ENCODE measurements at regions not wholly inside any gene's neighbourhood (a gene's known extent, or its start where the extent isn't known, plus 50 kb on each side); places are given as distances from the start of the nearest gene placed in this dataset.
A peak's percentile ranks its signal among the peaks of the same experiment; 100 is the strongest.

DNA sequence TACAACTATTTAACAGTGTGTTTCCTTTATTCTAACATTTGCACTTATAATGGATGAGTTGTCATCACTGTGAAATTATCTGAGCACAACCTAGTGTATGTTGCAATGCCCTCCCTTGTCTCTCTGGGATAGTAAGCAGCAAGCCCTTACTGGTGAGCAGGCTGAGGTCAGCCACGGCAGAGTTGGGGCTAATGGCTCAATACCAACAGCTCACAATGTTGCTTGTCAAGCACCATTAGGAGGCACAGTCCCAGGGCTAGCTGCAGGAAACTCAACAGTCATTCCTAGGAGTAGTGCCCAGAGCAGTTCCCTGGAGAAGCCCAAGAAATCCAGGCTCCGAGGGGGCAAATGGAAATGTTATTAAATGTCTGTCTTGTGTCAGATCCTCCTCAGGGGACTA, 858.4 kb downstream of the GRID1 start:
- H3K9me3 Mint-ChIP-seq = peaks cover 13% of the 10 kb centered on the region
- H3K27me3 Mint-ChIP-seq (ENCODE audit: low read depth) = peaks cover 3% of the 10 kb centered on the region

DNA sequence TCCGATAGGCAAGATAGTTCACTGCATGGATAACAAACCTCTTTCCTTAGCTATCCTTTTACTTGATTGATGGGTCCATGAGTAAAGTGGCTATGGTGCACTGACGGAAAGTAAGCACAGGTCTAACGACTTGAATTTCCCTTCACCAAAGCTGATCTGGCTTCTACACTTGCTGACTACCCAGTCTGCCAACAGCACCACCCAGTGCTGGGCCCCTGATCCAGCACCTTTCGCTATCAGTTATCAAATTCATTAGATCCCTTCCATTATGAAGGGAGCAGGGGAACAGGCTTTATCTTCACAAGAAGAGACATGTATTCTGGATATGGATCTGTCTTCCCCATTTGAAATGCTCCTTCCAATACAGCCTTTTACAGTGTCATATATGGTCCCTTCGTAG, 855.9 kb downstream of the GRID1 start:
- Mint-ChIP-seq H3K27ac (no peak overlapping the region), H3K9me3 (peaks cover 2% of the 10 kb centered on the region), H3K36me3 (ENCODE audit: low read depth) (no peaks in the 10 kb centered on the region), H3K4me1 (no peaks in the 10 kb centered on the region), H3K4me3 (no peak overlapping the region), H3K27me3 (ENCODE audit: low read depth) (peaks cover 6% of the 10 kb centered on the region)
- TF ChIP-seq, protein P1, sequence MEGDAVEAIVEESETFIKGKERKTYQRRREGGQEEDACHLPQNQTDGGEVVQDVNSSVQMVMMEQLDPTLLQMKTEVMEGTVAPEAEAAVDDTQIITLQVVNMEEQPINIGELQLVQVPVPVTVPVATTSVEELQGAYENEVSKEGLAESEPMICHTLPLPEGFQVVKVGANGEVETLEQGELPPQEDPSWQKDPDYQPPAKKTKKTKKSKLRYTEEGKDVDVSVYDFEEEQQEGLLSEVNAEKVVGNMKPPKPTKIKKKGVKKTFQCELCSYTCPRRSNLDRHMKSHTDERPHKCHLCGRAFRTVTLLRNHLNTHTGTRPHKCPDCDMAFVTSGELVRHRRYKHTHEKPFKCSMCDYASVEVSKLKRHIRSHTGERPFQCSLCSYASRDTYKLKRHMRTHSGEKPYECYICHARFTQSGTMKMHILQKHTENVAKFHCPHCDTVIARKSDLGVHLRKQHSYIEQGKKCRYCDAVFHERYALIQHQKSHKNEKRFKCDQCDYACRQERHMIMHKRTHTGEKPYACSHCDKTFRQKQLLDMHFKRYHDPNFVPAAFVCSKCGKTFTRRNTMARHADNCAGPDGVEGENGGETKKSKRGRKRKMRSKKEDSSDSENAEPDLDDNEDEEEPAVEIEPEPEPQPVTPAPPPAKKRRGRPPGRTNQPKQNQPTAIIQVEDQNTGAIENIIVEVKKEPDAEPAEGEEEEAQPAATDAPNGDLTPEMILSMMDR (IDR thresholded peaks at IDR 0.05; ENCODE audit: unreplicated experiment in 3 of 3) = no peak

More for the DNA sequence above, 858.4 kb downstream of the GRID1 start:
- H3K4me3 Mint-ChIP-seq = no peak overlapping the region
- H3K36me3 Mint-ChIP-seq (ENCODE audit: low read depth) = no peaks in the 10 kb centered on the region
- H3K27ac Mint-ChIP-seq = no peak overlapping the region
- no peaks in the 10 kb centered on the region for H3K4me1 Mint-ChIP-seq
- TF ChIP-seq, protein P1 (IDR thresholded peaks at IDR 0.05; ENCODE audit: unreplicated experiment in 3 of 3) = no peak

DNA sequence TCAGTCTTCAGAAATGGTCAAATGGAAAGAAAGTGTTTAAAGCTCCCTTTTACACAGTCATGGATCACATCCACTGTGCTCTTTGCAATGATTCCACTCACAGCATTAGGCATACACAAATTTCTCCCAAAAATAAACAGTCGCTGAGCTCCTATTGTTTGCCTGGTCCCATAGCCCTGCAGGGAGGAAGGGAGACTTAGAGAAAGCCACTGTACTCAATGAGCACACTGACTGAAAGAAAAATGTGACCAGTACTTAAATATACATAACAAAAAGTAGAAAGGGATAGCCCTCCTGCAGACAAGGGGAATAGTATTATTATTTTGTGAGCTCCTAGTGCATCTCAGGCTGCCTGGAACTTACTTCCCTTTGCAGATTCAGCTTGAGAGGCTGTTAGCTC, 853.2 kb downstream of the GRID1 start:
- TF ChIP-seq, protein P1 (IDR thresholded peaks at IDR 0.05; ENCODE audit: unreplicated experiment in 3 of 3) = no peak
- Mint-ChIP-seq H3K4me1 (no peaks in the 10 kb centered on the region), H3K4me3 (no peak overlapping the region), H3K27me3 (ENCODE audit: low read depth) (peaks cover 7% of the 10 kb centered on the region), H3K27ac (no peak overlapping the region), H3K36me3 (ENCODE audit: low read depth) (no peaks in the 10 kb centered on the region), H3K9me3 (peaks cover 2% of the 10 kb centered on the region)

DNA sequence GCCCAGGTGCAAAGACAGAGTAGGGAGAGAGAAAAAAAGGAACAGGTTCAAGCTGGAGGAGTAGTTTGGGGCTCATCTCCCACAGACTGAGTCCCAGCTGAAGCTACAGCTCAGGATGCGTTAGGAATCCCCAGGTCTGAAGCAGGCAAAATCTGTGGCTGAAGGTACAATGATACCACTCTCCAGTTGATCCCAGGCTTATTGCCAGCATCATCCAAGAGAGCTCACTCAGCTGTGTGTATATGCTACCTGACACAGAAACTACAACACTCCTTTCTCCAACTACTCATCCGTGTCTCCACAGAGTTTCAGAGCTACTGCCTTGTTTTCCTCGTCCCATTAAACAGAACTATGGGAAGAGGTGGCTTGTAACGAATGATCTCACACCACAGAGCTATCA, 851.3 kb downstream of the GRID1 start:
- no peaks in the 10 kb centered on the region for H3K36me3 Mint-ChIP-seq (ENCODE audit: low read depth)
- TF ChIP-seq, protein P1 (IDR thresholded peaks at IDR 0.05; ENCODE audit: unreplicated experiment in 3 of 3) = no peak
- no peaks in the 10 kb centered on the region for H3K4me1 Mint-ChIP-seq
- no peak overlapping the region for H3K4me3 Mint-ChIP-seq
- H3K27ac Mint-ChIP-seq = no peak overlapping the region
- peaks cover 4% of the 10 kb centered on the region for H3K27me3 Mint-ChIP-seq (ENCODE audit: low read depth)
- peaks cover 2% of the 10 kb centered on the region for H3K9me3 Mint-ChIP-seq

DNA sequence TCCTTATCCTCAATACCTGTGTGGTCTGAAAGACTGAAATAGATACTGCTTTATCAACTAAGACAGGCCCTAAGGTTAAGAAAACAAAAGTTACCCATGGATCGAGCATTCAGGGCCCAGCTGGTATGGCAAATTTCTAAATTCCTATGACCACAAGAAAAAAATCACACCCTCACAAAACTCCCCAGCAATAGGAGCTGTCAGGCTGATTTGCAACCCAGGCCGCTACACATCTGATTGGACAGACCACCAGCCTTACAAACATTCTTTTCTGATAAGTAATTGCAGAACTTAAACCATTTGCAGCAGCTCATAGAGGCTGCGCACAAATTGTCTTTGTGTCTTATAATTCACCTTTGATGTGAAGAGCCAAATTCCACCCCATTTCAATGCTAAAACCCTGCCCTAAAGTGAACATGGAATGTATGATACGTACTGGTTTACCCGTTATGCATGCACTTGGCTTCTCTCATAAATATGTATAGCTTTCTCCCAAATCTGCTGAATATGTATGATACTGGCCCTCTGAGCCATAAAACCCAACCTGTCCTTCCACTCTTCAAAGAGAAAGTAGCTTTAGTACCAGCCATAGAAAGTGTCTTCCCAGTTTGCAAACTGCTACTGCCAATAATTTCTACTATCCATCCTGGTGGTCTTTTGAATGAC, 842.5 kb downstream of the GRID1 start:
- peaks cover 8% of the 10 kb centered on the region for H3K9me3 Mint-ChIP-seq
- H3K27me3 Mint-ChIP-seq (ENCODE audit: low read depth) = peaks cover 4% of the 10 kb centered on the region
- peak overlapping the region in 1 of 3 experiments; percentile 35 for H3K27ac Mint-ChIP-seq
- TF ChIP-seq, protein P1 (IDR thresholded peaks at IDR 0.05; ENCODE audit: unreplicated experiment in 3 of 3) = no peak
- H3K4me1 Mint-ChIP-seq = peaks cover 9% of the 10 kb centered on the region
- peaks cover 3% of the 10 kb centered on the region for H3K36me3 Mint-ChIP-seq (ENCODE audit: low read depth)
- no peak overlapping the region for H3K4me3 Mint-ChIP-seq
